ENCODE measurements at regions not wholly inside any gene's neighbourhood (a gene's known extent, or its start where the extent isn't known, plus 50 kb on each side); places are given as distances from the start of the nearest gene placed in this dataset.

DNA sequence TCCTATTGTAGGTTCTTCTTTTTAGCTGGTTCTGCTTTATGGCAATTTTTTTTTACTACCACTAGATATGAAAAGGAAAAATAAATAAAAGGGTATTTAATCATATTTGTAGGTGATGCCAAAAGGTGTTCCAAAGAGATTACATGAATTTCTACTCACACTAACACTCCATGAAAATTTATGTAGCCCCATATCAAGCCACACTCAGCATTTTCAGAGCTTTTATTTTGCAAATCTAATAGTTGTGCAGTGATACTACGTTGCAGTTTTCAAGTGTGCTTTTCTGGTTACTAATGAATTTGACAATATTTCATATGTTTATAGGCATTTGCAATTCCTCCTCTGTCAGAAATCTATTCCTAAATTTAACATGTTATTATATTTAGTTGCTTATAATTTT lies 363.9 kb upstream of the TMEFF2 start (continued):
- no peak for TF ChIP-seq E4F1 (IDR thresholded peaks at IDR 0.05; ENCODE audit: borderline replicate concordance, partially characterized antibody)

GRCh38 chr2:192555740-192556139 lies 361.0 kb upstream of the TMEFF2 start:
- SMC1A ChIA-PET (ENCODE audit: uncharacterized antibody, unreplicated experiment): interaction anchor here (1.1 kb wide), 1 partner anchor 16 kb away, joined by 3 read pairs; no protein-coding TSS in a partner anchor
- FAIRE-seq (no peak), DNase-seq (ENCODE audit: low read depth, low spot score) (no peak), ATAC-seq (no peak)
- CTCF ChIA-PET: no interaction called here
- H4K20me1 ChIP-seq (ENCODE audit: control insufficient read depth, insufficient read depth): no peaks in the 10 kb centered on the region
- H3K27ac ChIP-seq (ENCODE audit: control insufficient read depth, insufficient read depth): no peak overlapping the region
- H3K4me2 ChIP-seq (ENCODE audit: control insufficient read depth, insufficient read depth): no peak overlapping the region
- no peaks in the 10 kb centered on the region for H3K9me3 ChIP-seq (replicated peaks; ENCODE audit: control insufficient read depth, insufficient read depth, low read length)
- POLR2A ChIA-PET: no interaction called here
- no peaks in the 10 kb centered on the region for H3K79me2 ChIP-seq (ENCODE audit: control insufficient read depth, insufficient read depth, low read length)
- intact Hi-C loops (cut with micrococcal nuclease; ENCODE audit: unreplicated experiment) (no loop called here), in situ Hi-C loops (cut with MboI) (no loop called here)
- no peak overlapping the region for H3K4me3 ChIP-seq
- H3K27me3 ChIP-seq (replicated peaks in 1 of 2; ENCODE audit: control insufficient read depth in 2 of 2, insufficient read depth in 2 of 2, low read length in 1 of 2): no peaks in the 10 kb centered on the region
- TF ChIP-seq YBX1 (IDR thresholded peaks at IDR 0.05): no peak
- TF ChIP-seq, protein P1, sequence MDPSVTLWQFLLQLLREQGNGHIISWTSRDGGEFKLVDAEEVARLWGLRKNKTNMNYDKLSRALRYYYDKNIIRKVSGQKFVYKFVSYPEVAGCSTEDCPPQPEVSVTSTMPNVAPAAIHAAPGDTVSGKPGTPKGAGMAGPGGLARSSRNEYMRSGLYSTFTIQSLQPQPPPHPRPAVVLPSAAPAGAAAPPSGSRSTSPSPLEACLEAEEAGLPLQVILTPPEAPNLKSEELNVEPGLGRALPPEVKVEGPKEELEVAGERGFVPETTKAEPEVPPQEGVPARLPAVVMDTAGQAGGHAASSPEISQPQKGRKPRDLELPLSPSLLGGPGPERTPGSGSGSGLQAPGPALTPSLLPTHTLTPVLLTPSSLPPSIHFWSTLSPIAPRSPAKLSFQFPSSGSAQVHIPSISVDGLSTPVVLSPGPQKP (IDR thresholded peaks at IDR 0.05; ENCODE audit: low read depth, low read length): no peak
- no peak for TF ChIP-seq HSF1 (IDR thresholded peaks at IDR 0.05; ENCODE audit: low read depth, low read length)
- no peak for TF ChIP-seq NR2F1 (conservative IDR thresholded peaks at IDR 0.05)
- no peak for TF ChIP-seq MEF2A (IDR thresholded peaks at IDR 0.05; ENCODE audit: insufficient read depth, low read depth, low read length)
- TF ChIP-seq ZNF622 (IDR thresholded peaks at IDR 0.05): no peak
- TF ChIP-seq CEBPB (IDR thresholded peaks at IDR 0.05; ENCODE audit: borderline replicate concordance in 1 of 2, low read depth in 2 of 2, low read length in 2 of 2): no peak
- no peak for TF ChIP-seq RAD51 (IDR thresholded peaks at IDR 0.05)
- no peak for TF ChIP-seq FOXK2 (IDR thresholded peaks at IDR 0.05)
- no peak for TF ChIP-seq ZNF384 (IDR thresholded peaks at IDR 0.05; ENCODE audit: borderline replicate concordance, low read depth, low read length)
- TF ChIP-seq RBBP5 (conservative IDR thresholded peaks at IDR 0.05): no peak
- TF ChIP-seq KLF5 (IDR thresholded peaks at IDR 0.05; ENCODE audit: partially characterized antibody): no peak
- RAD21 ChIA-PET (ENCODE audit: unreplicated experiment): no interaction called here
- 5% methylated on average over 3 of the region's 3 CpGs for WGBS (ENCODE audit: insufficient coverage, insufficient replicate concordance, low lambda C conversion rate, missing lambda C conversion rate)
- H3K9ac ChIP-seq (ENCODE audit: control insufficient read depth, insufficient read depth, low read length): no peak overlapping the region
- no peak overlapping the region for H2AFZ ChIP-seq (ENCODE audit: control insufficient read depth, low read depth, low read length)
- no TSS peak for BruUV-seq (replicated peaks)
- no peaks in the 10 kb centered on the region for H3K36me3 ChIP-seq (ENCODE audit: control insufficient read depth in 2 of 2, insufficient read depth in 2 of 2, low read length in 1 of 2)
- no peaks in the 10 kb centered on the region for H3K4me1 ChIP-seq (ENCODE audit: control insufficient read depth, insufficient read depth, low read length)

All from GM12878 (cell line).